WTC11 (cell line): ENCODE measurements at regions not wholly inside any gene's neighbourhood (a gene's known extent, or its start where the extent isn't known, plus 50 kb on each side); places are given as distances from the start of the nearest gene placed in this dataset.

Experiments
- CTCF ChIP-seq: fragments of 200-600 bp; IDR thresholded peaks from 2 replicates; pipeline ENCODE4 v1.8.0; 2022; ENCODE audit warnings: antibody characterized with exemption
- ESRRA ChIP-seq: sonication (generic); formaldehyde crosslinking; IDR thresholded peaks from 2 replicates; pipeline ENCODE4 v1.8.1; 2022; ENCODE audit warnings: mild to moderate bottlenecking, missing genetic modification reagents, borderline replicate concordance
- FOXJ3 ChIP-seq: sonication (generic); formaldehyde crosslinking; IDR thresholded peaks from 2 replicates; pipeline ENCODE4 v1.9.0; 2021; ENCODE audit warnings: missing genetic modification reagents, mild to moderate bottlenecking, borderline replicate concordance
- MAX ChIP-seq: sonication (generic); formaldehyde crosslinking; IDR thresholded peaks from 2 replicates; pipeline ENCODE4 v1.8.0; 2022; ENCODE audit warnings: mild to moderate bottlenecking, missing genetic modification reagents

GRCh38 chr1:116457946-116458604 lies 85.0 kb downstream of the ATP1A1 start:
- TF ChIP-seq CTCF (no peak), ESRRA (CRISPR knock-in tag) (no peak), FOXJ3 (CRISPR knock-in tag) (no peak), MAX (no peak)
